ENCODE measurements at regions not wholly inside any gene's neighbourhood (a gene's known extent, or its start where the extent isn't known, plus 50 kb on each side); places are given as distances from the start of the nearest gene placed in this dataset.

DNA sequence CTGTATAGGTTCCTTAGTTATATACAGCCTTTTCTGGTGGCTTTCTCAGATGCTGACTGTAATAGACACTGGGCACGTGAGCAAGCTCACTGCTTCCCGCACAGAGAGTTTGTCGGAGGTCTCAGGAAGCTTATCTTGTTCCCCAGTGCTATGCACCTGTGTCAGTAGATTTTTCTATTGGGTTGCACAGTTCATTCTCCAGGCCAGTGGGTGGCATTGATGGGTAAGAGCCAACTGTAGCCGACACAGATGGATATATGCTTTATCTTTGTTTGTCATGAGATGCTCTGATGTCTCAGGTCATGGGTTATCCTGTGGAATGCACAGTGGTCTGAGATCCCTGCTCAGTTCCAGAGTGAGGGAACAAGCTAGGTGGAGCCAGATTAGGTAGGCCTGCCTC, 293.0 kb downstream of the GRB14 start:
- TF ChIP-seq, protein P1, sequence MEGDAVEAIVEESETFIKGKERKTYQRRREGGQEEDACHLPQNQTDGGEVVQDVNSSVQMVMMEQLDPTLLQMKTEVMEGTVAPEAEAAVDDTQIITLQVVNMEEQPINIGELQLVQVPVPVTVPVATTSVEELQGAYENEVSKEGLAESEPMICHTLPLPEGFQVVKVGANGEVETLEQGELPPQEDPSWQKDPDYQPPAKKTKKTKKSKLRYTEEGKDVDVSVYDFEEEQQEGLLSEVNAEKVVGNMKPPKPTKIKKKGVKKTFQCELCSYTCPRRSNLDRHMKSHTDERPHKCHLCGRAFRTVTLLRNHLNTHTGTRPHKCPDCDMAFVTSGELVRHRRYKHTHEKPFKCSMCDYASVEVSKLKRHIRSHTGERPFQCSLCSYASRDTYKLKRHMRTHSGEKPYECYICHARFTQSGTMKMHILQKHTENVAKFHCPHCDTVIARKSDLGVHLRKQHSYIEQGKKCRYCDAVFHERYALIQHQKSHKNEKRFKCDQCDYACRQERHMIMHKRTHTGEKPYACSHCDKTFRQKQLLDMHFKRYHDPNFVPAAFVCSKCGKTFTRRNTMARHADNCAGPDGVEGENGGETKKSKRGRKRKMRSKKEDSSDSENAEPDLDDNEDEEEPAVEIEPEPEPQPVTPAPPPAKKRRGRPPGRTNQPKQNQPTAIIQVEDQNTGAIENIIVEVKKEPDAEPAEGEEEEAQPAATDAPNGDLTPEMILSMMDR (IDR thresholded peaks at IDR 0.05): no peak
- no peak for TF ChIP-seq POLR2AphosphoS5 (IDR thresholded peaks at IDR 0.05)
- TF ChIP-seq POLR2A (IDR thresholded peaks at IDR 0.05): no peak
